Mesothelial cell of epicardium (in vitro differentiated cells): ENCODE measurements at regions not wholly inside any gene's neighbourhood (a gene's known extent, or its start where the extent isn't known, plus 50 kb on each side); places are given as distances from the start of the nearest gene placed in this dataset.

Source experiments
- DNase-seq, 2 experiments: peaks; one replicate each; pipeline ENCODE4 v3.0.0; 2021; ENCODE audit warnings: low spot score in 2 of 2; ENCODE audit not compliant: unreplicated experiment in 2 of 2
- H3K27ac Mint-ChIP-seq: 2 replicates; pipeline ENCODE4 v1.8.0; 2021; ENCODE audit warnings: mixed read lengths
- H3K27me3 Mint-ChIP-seq: 2 replicates; pipeline ENCODE4 v1.8.0; 2021; ENCODE audit warnings: low read depth, mixed read lengths
- H3K36me3 Mint-ChIP-seq: 2 replicates; pipeline ENCODE4 v1.8.0; 2021; ENCODE audit warnings: mixed read lengths
- H3K4me1 Mint-ChIP-seq: 2 replicates; pipeline ENCODE4 v1.8.0; 2021; ENCODE audit warnings: mixed read lengths
- H3K4me3 Mint-ChIP-seq: 2 replicates; pipeline ENCODE4 v1.8.0; 2021; ENCODE audit warnings: mild to moderate bottlenecking, moderate library complexity, mixed read lengths
- H3K9me3 Mint-ChIP-seq: 2 replicates; pipeline ENCODE4 v1.8.0; 2021; ENCODE audit warnings: mixed read lengths
- CTCF ChIP-seq: fragments of 200-600 bp; sonication (generic); IDR thresholded peaks from one replicate; pipeline ENCODE4 v1.5.0; 2021; ENCODE audit warnings: antibody characterized with exemption; ENCODE audit not compliant: unreplicated experiment

DNA sequence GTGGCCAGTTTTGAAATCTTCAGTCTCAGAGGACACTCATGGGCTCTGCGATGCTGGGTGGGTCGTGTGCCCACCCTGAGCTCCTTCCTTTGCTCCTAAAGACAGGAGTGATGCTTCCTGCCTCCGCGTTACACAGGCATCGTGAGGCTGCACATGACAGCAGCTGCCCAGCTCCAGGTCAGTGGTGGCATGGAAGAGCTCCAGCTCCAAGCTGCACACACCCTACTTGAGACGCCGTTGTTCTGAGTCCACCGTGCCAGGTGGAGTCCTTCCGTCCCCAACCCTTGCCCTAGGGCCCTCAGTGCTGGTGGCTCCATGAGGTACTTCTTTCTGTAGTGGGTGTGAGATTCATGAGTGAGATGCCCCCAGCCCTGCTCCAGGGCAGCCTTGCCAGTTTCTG lies 794.1 kb downstream of the BRD1 start:
- Mint-ChIP-seq H3K27ac (no peak overlapping the region), H3K27me3 (peaks cover 23% of the 10 kb centered on the region)
- DNase-seq: no peak

GRCh38 chr22:49032821-49033220 lies 794.9 kb downstream of the BRD1 start:
- no peak for TF ChIP-seq CTCF
- H3K9me3 Mint-ChIP-seq: no peaks in the 10 kb centered on the region
- peaks cover 27% of the 10 kb centered on the region for H3K27me3 Mint-ChIP-seq
- no peaks in the 10 kb centered on the region for H3K4me1 Mint-ChIP-seq
- H3K27ac Mint-ChIP-seq: no peak overlapping the region
- DNase-seq: no peak
- H3K36me3 Mint-ChIP-seq: no peaks in the 10 kb centered on the region
- H3K4me3 Mint-ChIP-seq: no peak overlapping the region

More for the DNA sequence above, 794.1 kb downstream of the BRD1 start:
- H3K4me3 Mint-ChIP-seq: no peak overlapping the region
- no peak for TF ChIP-seq CTCF
- no peaks in the 10 kb centered on the region for H3K36me3 Mint-ChIP-seq
- no peaks in the 10 kb centered on the region for H3K4me1 Mint-ChIP-seq
- H3K9me3 Mint-ChIP-seq: no peaks in the 10 kb centered on the region

GRCh38 chr22:49031746-49032330 lies 795.8 kb downstream of the BRD1 start:
- Mint-ChIP-seq H3K27me3 (peaks cover 36% of the 10 kb centered on the region), H3K27ac (no peak overlapping the region), H3K4me1 (no peaks in the 10 kb centered on the region), H3K9me3 (no peaks in the 10 kb centered on the region), H3K36me3 (no peaks in the 10 kb centered on the region), H3K4me3 (no peak overlapping the region)
- TF ChIP-seq CTCF: no peak
- no peak for DNase-seq

- Mint-ChIP-seq H3K27me3 (peaks cover 42% of the 10 kb centered on the region), H3K27ac (no peak overlapping the region), H3K9me3 (no peaks in the 10 kb centered on the region), H3K4me3 (no peak overlapping the region), H3K36me3 (no peaks in the 10 kb centered on the region), H3K4me1 (no peaks in the 10 kb centered on the region)
- no peak for DNase-seq
- no peak for TF ChIP-seq CTCF
Observed at GRCh38 chr22:49028111-49028510, 799.6 kb downstream of the BRD1 start.

DNA sequence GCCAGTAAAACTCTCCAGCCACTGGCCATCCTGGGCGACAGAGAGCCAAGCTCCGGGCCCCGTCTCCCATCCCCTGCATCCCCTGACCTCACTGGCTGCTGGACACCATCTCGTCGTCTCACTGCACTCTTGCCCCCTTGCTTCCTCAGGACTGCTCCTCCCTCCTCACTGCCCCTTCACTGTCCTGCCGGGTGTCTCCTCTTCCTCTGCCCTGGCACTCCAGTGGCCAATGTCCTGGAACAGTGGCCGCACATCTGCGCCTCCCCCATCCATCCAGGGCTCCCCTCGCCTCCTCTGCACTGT lies 800.4 kb downstream of the BRD1 start:
- TF ChIP-seq CTCF: no peak
- no peaks in the 10 kb centered on the region for H3K4me1 Mint-ChIP-seq
- no peak overlapping the region for H3K27ac Mint-ChIP-seq
- no peak overlapping the region for H3K4me3 Mint-ChIP-seq
- peaks cover 41% of the 10 kb centered on the region for H3K27me3 Mint-ChIP-seq
- no peak for DNase-seq
- H3K36me3 Mint-ChIP-seq: no peaks in the 10 kb centered on the region
- H3K9me3 Mint-ChIP-seq: no peaks in the 10 kb centered on the region
